HFFc6 (cell line): ENCODE measurements at regions not wholly inside any gene's neighbourhood (a gene's known extent, or its start where the extent isn't known, plus 50 kb on each side); places are given as distances from the start of the nearest gene placed in this dataset.

Experiments
- DNase-seq: peaks from one replicate; pipeline ENCODE4 v3.0.0-alpha.2; 2018
- H3K27ac Mint-ChIP-seq: 2 replicates; pipeline ENCODE4 v1.8.0; 2020; ENCODE audit warnings: mild to moderate bottlenecking, mixed read lengths
- H3K27me3 Mint-ChIP-seq: 2 replicates; pipeline ENCODE4 v1.8.0; 2021; ENCODE audit warnings: mild to moderate bottlenecking, moderate library complexity, mixed read lengths; ENCODE audit not compliant: insufficient read depth
- H3K36me3 Mint-ChIP-seq: 2 replicates; pipeline ENCODE4 v1.8.0; 2021; ENCODE audit warnings: low read depth, mixed read lengths
- H3K4me1 Mint-ChIP-seq: 2 replicates; pipeline ENCODE4 v1.8.0; 2020; ENCODE audit warnings: low read depth, mixed read lengths
- H3K4me3 Mint-ChIP-seq: 2 replicates; pipeline ENCODE4 v1.8.0; 2020; ENCODE audit warnings: mild to moderate bottlenecking, moderate library complexity, mixed read lengths
- H3K9me3 Mint-ChIP-seq: 2 replicates; pipeline ENCODE4 v1.8.0; 2020; ENCODE audit warnings: mild to moderate bottlenecking, mixed read lengths
- TF ChIP-seq, protein P1 (sequence below): fragments of 200-600 bp; sonication (generic); IDR thresholded peaks from 2 replicates; pipeline ENCODE4 v1.5.0; 2021; ENCODE audit warnings: antibody characterized with exemption, mild to moderate bottlenecking

DNA sequence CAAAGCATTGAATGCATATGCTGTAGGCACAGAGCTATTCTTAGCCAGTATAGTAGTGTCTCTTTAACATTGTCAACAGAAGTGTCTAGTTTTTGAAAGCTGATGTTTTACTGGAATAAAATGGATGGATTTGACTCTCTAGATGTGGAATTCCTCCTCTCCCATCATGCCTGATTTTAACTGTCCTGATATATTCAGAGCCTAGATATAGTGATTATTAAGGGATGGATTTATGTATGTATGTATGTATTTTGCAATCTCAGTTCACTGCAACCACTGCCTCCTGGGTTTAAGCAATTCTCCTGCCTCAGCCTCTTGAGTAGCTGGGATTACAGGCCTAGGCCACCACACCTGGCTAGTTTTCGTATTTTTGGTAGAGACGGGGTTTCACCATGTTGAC, 144.8 kb upstream of the NAV3 start:
- H3K27me3 Mint-ChIP-seq, result peaks cover 2% of the 10 kb centered on the region; the same call in 1 of the 2 replicates
- TF ChIP-seq, protein P1, sequence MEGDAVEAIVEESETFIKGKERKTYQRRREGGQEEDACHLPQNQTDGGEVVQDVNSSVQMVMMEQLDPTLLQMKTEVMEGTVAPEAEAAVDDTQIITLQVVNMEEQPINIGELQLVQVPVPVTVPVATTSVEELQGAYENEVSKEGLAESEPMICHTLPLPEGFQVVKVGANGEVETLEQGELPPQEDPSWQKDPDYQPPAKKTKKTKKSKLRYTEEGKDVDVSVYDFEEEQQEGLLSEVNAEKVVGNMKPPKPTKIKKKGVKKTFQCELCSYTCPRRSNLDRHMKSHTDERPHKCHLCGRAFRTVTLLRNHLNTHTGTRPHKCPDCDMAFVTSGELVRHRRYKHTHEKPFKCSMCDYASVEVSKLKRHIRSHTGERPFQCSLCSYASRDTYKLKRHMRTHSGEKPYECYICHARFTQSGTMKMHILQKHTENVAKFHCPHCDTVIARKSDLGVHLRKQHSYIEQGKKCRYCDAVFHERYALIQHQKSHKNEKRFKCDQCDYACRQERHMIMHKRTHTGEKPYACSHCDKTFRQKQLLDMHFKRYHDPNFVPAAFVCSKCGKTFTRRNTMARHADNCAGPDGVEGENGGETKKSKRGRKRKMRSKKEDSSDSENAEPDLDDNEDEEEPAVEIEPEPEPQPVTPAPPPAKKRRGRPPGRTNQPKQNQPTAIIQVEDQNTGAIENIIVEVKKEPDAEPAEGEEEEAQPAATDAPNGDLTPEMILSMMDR, result no peak
- no peak overlapping the region for H3K4me3 Mint-ChIP-seq
- no peaks in the 10 kb centered on the region for H3K9me3 Mint-ChIP-seq
- no peak overlapping the region for H3K27ac Mint-ChIP-seq
- no peaks in the 10 kb centered on the region for H3K36me3 Mint-ChIP-seq
- no peak for DNase-seq
- H3K4me1 Mint-ChIP-seq, result peaks cover 28% of the 10 kb centered on the region

DNA sequence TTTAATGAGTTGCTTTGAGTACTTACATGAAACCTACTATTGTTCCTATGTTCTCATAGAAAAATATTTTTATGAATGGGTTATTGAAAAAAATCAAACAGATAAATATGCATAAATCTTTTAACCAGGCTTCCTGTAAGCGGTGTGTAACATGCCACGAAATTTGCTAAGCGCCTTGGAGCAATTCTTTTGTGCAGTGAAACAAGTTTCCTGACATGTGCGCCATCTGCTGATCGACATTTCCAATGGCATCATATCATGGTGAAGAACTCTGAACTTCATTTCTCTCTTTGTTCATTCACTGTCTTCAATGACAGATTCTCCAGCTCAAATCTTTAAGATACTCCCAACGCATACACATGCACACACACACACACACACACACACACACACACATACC, 145.6 kb upstream of the NAV3 start:
- DNase-seq, result peak; percentile 64
- Mint-ChIP-seq H3K4me3 (no peak overlapping the region), H3K27me3 (peaks cover 2% of the 10 kb centered on the region; the same call in 1 of the 2 replicates), H3K36me3 (no peaks in the 10 kb centered on the region), H3K9me3 (no peaks in the 10 kb centered on the region), H3K27ac (no peak overlapping the region), H3K4me1 (peaks cover 28% of the 10 kb centered on the region)
- TF ChIP-seq, protein P1, result peak; percentile 81

DNA sequence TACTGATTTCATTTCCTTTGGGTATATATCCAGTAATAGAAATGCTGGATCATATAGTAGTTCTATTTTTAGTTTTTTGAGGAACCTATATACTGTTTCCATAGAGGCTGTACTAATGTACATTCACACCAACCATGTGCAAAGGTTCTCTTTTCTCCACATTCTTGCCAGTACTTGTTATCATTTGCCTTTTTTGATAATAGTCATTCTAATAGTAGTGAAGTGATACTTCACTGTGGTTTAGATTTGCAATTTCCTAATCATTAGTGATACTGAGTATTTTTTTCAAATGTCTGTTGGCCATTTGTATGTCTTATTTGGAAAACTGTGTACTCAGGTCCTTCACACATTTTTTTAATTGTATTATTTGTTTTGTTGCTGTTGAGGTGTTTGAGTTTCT, 148.2 kb upstream of the NAV3 start:
- no peak overlapping the region for H3K27ac Mint-ChIP-seq
- no peak for DNase-seq
- no peaks in the 10 kb centered on the region for H3K9me3 Mint-ChIP-seq
- H3K36me3 Mint-ChIP-seq, result no peaks in the 10 kb centered on the region
- H3K27me3 Mint-ChIP-seq, result peaks cover 2% of the 10 kb centered on the region
- H3K4me3 Mint-ChIP-seq, result no peak overlapping the region
- TF ChIP-seq, protein P1, result no peak
- peaks cover 15% of the 10 kb centered on the region; the same call in 1 of the 2 replicates for H3K4me1 Mint-ChIP-seq

DNA sequence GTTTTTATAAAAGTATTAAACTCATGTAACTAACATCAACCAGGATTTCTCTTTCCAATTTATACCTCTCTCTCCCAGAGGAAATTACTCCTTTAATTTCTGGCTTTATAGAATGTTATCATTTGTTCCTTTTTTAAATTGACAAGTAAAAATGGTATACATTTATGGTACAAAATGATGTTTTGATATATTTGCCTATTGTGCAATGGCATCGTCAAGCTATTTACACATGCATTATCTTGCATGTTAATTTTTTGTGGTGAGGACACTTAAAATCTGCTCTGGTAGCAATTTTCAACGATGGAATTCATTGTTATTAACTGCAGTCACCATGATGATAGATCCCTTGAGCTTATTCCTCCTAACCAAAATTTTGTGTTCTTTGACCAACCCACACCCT, 149.0 kb upstream of the NAV3 start:
- TF ChIP-seq, protein P1, result no peak

DNA sequence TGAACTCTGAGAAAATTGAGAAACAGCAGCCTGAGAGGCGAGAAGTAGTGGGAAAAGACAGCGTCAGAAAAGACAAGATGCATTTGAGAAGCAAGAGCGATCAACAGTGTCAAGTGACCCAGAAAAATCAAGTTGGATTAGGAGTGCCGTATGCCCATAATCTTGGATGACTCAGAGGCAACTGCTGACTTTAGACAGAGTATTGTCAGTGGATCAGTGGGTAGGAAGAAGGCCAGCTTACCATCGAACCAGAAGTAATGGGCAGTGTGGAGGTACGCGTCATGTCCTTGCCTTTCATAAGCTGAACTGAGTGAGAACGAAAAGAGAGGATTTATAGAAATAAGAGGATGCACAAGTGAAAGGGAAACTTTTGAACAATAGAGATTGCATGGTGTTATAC, 151.0 kb upstream of the NAV3 start:
- no peak overlapping the region for H3K4me3 Mint-ChIP-seq
- peaks cover 3% of the 10 kb centered on the region; the same call in 1 of the 2 replicates for H3K27me3 Mint-ChIP-seq

More for the DNA sequence above, 149.0 kb upstream of the NAV3 start:
- Mint-ChIP-seq H3K27ac (no peak overlapping the region), H3K9me3 (no peaks in the 10 kb centered on the region), H3K4me1 (peaks cover 11% of the 10 kb centered on the region; the same call in 1 of the 2 replicates), H3K4me3 (no peak overlapping the region), H3K36me3 (no peaks in the 10 kb centered on the region), H3K27me3 (no peaks in the 10 kb centered on the region; the same call in 1 of the 2 replicates)
- no peak for DNase-seq

More for the DNA sequence above, 151.0 kb upstream of the NAV3 start:
- no peaks in the 10 kb centered on the region for H3K4me1 Mint-ChIP-seq
- H3K9me3 Mint-ChIP-seq, result no peaks in the 10 kb centered on the region
- DNase-seq, result no peak
- no peak overlapping the region for H3K27ac Mint-ChIP-seq
- TF ChIP-seq, protein P1, result no peak
- no peaks in the 10 kb centered on the region for H3K36me3 Mint-ChIP-seq
